GM18868 (cell line): ENCODE measurements at regions not wholly inside any gene's neighbourhood (a gene's known extent, or its start where the extent isn't known, plus 50 kb on each side); places are given as distances from the start of the nearest gene placed in this dataset.
"Not testable (repeated sequence)": the region's sequence is repeated elsewhere in the genome, so short reads cannot be mapped to it uniquely, and the experiment has no call there.

ENCODE experiments used
- ATAC-seq: cut with Tn5 transposase; IDR thresholded peaks from one replicate; pipeline ENCODE4 v1.9.1; 2021; ENCODE audit warnings: mild to moderate bottlenecking, moderate library complexity; ENCODE audit not compliant: unreplicated experiment

GRCh38 chr14:28382444-28383190 lies 384.0 kb upstream of the FOXG1 start:
- no peak for ATAC-seq

GRCh38 chr14:28398506-28398905 lies 368.1 kb upstream of the FOXG1 start:
- no peak for ATAC-seq

GRCh38 chr14:28401705-28402104 lies 364.9 kb upstream of the FOXG1 start:
- not testable (repeated sequence) for ATAC-seq

DNA sequence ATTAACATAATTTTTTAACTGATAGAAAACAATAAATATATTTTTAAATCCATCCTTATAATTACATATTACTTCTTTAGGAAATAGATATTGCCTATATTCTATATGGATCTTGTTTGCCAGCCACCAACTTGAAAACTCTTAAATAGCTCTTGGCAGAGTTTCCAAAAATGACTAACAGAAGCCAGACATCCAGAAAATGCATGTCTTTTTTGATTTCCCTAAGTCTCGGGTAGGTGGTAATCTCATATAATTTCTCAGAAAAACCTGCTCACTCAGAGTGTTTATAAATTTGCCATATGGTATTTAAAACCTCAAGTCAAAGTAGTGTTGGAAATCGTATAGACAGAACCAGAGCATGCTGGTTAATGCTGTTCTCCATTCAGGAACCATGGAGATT lies 360.4 kb upstream of the FOXG1 start:
- no peak for ATAC-seq

DNA sequence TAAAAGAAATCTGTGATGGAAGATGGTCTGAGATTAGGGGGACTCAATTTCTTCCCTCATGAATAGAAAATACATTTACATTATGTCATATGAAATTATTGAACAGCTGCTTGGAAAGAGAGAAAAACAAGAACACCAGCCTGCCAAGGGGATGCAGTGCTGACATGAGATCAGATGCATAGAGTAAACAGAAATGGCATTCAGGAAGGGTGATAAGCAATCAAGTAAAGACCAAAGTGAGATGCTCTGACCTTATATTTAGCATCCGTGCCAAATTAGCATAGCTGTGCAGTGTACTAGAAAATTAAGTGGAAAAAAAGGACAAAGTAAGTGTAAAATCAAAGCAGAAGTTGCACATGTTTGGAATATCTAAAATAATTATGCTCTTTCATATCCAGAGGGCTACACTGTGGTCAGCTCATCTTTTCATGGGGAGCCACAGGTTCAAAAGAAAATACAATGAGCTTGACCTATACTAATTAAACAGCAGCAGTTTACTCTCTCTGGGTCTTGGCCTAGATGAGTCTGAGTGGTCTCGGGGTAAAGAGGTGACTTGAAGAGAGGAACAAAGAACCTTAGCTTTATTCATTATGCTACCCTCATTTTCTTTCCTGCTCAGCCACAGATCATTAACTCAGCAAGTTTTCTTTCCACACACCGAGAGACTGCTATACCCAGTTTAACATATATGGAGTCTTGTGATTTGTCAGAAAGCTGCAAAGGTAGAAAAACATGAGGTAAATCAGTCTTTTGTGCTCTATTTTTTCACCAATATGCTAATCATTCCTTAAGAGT lies 359.4 kb upstream of the FOXG1 start:
- no peak for ATAC-seq

GRCh38 chr14:28407996-28408395 lies 358.6 kb upstream of the FOXG1 start:
- ATAC-seq = no peak

DNA sequence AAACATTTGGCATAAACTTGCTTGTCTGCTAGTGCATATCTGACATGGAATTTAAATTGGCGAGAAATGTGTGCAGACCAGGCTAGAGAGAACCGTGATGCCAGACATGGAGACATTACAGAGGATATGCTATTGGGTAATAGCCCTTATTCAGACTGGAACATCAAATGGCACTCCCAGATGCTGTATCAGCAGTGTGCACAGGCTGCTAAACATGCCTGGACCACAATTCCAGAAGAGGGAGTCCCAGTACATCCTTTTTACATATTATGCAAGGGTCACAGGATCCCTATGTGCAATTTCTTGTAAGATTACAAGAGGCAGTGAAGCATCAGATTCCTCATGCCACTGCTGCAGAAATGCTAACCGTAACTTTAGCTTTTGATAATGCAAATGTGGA lies 354.5 kb upstream of the FOXG1 start:
- no peak for ATAC-seq

DNA sequence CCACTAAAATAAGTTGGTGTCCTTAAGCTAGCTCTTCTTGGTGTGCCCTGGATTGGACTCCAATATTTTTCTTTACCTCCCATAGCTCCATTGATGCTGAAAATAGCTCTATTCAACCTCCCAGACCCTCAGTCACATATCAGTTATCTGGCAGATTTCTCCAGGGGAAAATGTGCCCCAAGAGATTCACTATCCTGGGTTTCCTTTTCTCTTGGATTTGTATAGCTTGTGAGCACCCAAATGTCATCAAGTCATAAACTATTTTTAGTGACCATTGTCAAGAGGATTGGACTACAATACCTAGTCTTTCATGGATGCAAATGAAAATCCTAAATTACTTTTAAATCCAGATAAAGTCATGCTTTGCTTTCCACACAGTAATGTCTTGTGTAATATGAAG lies 339.6 kb upstream of the FOXG1 start:
- no peak for ATAC-seq

- no peak for ATAC-seq
Measured at GRCh38 chr14:28436821-28437220, 329.8 kb upstream of the FOXG1 start.

- ATAC-seq = no peak
Measured at GRCh38 chr14:28461389-28461788, 305.2 kb upstream of the FOXG1 start.

- no peak for ATAC-seq
Measured at GRCh38 chr14:28467611-28468010, 299.0 kb upstream of the FOXG1 start.

- no peak for ATAC-seq
Measured at GRCh38 chr14:28468191-28469151, 298.1 kb upstream of the FOXG1 start.

DNA sequence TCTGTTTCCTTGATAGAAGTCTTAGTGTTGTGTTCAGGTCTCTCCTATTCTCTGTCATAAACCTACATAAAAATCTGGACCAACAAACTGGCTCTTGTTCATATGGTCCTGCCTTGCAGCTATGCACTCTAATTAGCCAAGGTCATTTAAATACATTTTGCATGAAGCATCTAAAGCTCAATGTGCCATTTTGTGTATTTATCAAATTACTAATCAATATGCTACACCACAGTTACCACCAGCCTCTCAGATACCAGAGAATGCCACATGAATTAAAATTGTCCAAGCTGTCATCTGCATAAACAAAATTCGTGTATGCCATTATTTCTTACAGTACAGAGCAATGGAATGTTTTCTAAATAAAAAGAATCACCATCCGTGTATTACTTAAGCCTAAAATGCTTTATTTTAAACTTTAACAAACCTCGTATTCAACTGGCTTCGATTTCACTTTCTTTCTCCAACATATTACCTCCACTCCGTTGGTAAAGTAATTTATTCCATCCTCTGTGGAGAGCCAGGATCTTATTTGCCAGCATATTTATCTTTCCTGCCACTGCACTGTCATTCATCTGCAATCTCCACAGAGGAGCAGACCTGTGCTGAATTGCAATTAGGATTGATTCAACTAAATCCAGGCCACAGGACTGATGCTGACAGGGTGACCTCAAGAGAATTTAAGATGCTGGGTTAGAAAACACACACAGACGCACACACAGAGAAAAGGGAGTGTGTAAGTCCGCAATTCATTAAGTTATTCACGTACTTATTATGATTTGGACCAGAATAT lies 284.1 kb upstream of the FOXG1 start:
- ATAC-seq = no peak

DNA sequence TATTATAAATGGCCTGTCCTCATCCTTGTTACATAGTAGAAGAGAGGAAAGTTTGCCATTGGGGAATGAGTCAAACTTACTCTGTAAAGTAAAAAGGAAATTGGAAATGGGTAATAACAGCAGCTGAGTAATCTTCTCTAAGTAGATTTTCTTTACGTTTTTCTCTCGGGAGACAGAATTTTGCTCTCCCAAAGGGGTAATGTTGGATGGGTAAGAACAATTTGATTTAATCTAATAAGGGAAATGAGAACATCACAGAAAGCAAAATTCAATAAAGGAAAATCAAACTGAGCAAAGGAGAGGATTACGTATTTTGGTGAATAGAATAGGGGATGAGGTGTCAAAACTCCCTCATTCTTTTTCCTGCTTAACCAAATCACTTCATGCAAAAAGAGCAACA lies 283.1 kb upstream of the FOXG1 start:
- no peak for ATAC-seq

DNA sequence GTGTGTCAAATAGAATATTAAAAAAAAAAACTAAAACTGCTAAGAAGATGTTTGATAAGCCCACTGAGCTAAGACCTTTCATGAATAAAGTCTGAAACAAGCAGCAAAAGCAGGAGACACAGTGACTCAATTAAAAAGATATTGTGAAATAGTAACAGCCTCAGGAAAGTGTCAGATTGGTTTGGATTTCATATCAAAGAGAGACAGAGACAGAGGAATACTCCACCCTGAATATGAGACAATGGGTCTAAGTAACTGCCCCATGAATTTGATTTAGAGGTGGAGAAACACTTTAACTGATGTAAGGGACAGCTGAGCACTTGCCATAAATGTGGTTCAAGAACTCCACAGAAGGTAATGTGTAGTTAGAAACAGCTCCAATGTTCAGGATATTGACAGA lies 277.9 kb upstream of the FOXG1 start:
- no peak for ATAC-seq

- ATAC-seq = no peak
Measured at GRCh38 chr14:28493516-28493915, 273.1 kb upstream of the FOXG1 start.

DNA sequence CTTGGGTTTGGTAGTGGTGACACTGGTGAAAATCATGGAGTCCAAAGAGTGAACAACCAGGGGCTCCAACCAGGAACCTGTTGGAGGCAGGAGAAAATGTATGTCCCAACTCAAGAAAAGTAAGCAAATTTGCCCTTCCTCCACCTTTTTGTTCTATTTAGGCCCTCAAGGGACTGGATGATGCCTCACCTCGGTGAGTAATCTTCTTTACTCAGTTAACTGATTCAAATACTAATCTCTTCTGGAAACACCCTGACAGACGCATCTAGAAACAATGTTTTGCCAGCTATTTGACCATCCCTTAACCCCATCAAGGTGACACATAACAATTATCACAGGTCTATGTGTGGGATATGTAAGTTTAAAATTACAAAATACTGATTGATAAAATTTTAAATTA lies 272.4 kb upstream of the FOXG1 start:
- ATAC-seq = no peak

DNA sequence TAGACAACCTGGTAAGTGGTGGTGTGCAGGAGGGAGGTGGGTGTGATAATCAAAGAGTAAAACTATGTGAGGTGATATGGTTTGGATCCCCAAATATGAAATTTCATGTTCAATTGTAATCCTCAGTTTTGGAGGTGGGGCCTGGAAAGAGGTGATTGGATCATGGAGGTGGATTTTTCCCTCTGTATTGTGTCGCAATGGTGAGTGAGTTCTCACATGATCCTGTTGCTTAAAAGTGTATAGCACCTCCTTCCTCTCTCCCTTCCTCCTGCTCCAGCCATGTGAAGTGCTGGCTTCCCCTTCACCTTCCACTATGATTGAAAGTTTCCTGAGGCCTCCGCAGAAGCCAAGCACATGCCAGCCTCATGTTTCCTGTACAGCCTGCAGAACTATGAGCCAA lies 270.2 kb upstream of the FOXG1 start:
- ATAC-seq = no peak

DNA sequence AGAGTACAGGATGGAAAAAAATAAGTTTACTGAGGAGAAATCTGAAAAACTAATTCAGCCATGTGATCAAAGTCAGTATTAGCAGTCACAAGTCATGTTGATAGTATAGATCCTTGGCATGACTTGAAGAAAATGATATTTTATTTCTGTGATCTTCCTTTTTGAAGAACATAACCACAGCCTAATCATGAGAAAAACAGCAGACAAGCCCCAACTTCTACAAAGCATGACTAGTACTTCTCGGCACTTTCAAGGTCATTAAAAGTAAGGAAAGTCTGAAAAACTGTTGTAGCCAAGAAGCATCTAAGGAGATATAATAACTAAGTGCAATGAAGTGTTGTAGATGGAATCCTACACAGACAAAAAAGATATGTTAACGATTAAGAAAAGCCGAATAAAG lies 264.1 kb upstream of the FOXG1 start:
- ATAC-seq = no peak

- no peak for ATAC-seq
Measured at GRCh38 chr14:28515571-28515970, 251.0 kb upstream of the FOXG1 start.

- no peak for ATAC-seq
Measured at GRCh38 chr14:28536889-28537288, 229.7 kb upstream of the FOXG1 start.
